C4-2B (cell line): ENCODE measurements at regions not wholly inside any gene's neighbourhood (a gene's known extent, or its start where the extent isn't known, plus 50 kb on each side); places are given as distances from the start of the nearest gene placed in this dataset.

Source experiments
- ZFX ChIP-seq: fragments of 450-650 bp; IDR thresholded peaks from 2 replicates; pipeline ENCODE4 v1.6.1; 2017
- TF ChIP-seq, protein P1 (sequence below): fragments of 450-650 bp; conservative IDR thresholded peaks from 2 replicates; pipeline ENCODE4 v1.5.1; 2017; ENCODE audit warnings: mild to moderate bottlenecking

DNA sequence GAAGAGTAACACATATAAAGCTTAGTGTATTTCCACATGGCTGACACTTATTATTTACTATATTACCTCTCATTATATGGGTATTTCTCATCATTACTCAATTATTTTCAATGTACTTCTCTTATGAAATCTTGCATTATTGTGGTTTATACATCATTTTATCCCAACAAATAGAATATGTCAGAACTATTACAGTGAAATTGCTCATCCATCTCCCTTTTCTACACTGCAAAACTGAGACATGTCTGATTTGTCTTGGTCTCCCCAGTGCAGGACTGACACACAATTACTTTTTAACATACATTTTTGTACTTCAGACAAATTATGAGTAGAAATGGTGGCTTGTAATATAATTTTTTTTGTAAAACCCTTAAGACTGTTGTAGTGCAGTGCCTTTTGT lies 600.9 kb downstream of the PLCL1 start:
- TF ChIP-seq, protein P1, sequence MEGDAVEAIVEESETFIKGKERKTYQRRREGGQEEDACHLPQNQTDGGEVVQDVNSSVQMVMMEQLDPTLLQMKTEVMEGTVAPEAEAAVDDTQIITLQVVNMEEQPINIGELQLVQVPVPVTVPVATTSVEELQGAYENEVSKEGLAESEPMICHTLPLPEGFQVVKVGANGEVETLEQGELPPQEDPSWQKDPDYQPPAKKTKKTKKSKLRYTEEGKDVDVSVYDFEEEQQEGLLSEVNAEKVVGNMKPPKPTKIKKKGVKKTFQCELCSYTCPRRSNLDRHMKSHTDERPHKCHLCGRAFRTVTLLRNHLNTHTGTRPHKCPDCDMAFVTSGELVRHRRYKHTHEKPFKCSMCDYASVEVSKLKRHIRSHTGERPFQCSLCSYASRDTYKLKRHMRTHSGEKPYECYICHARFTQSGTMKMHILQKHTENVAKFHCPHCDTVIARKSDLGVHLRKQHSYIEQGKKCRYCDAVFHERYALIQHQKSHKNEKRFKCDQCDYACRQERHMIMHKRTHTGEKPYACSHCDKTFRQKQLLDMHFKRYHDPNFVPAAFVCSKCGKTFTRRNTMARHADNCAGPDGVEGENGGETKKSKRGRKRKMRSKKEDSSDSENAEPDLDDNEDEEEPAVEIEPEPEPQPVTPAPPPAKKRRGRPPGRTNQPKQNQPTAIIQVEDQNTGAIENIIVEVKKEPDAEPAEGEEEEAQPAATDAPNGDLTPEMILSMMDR, result no peak
- TF ChIP-seq ZFX, result no peak
